GM18505 (cell line): ENCODE measurements at regions not wholly inside any gene's neighbourhood (a gene's known extent, or its start where the extent isn't known, plus 50 kb on each side); places are given as distances from the start of the nearest gene placed in this dataset.
"Not testable (repeated sequence)": the region's sequence is repeated elsewhere in the genome, so short reads cannot be mapped to it uniquely, and the experiment has no call there.

Experiments
- ATAC-seq: cut with Tn5 transposase; IDR thresholded peaks from one replicate; pipeline ENCODE4 v1.9.1; 2021; ENCODE audit not compliant: unreplicated experiment
- POLR2A ChIP-seq: IDR thresholded peaks from 4 replicates; pipeline ENCODE4 v1.6.1; 2011; ENCODE audit warnings: borderline replicate concordance; ENCODE audit not compliant: insufficient read depth, insufficient read length; ENCODE audit errors: extremely low read depth

DNA sequence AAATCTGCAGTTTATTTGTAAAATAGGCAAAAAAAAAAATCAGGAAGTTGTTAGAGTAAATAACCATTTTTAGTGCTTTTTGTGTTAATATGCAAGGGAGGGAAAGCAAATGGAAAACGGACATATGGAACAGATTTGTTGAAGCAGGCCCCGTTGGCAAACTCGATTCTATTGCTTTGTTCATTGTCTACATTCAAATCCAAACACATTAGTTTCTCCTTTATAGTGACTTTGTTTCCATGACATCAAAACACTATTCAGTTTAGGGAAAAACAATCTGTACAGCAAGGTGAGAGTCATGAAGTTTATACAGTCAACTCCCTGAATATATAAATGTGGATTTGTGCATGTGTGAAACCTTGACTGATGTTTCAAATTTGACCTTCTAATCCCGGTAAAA is 142.2 kb downstream of the FAM47A start:
- TF ChIP-seq POLR2A, result no peak
- ATAC-seq, result no peak

GRCh38 chrX:33987458-33987857 is 144.7 kb downstream of the FAM47A start:
- ATAC-seq, result no peak
- TF ChIP-seq POLR2A, result no peak

- no peak for TF ChIP-seq POLR2A
- no peak for ATAC-seq
These were observed 157.4 kb downstream of the FAM47A start for GRCh38 chrX:33974676-33975075.

DNA sequence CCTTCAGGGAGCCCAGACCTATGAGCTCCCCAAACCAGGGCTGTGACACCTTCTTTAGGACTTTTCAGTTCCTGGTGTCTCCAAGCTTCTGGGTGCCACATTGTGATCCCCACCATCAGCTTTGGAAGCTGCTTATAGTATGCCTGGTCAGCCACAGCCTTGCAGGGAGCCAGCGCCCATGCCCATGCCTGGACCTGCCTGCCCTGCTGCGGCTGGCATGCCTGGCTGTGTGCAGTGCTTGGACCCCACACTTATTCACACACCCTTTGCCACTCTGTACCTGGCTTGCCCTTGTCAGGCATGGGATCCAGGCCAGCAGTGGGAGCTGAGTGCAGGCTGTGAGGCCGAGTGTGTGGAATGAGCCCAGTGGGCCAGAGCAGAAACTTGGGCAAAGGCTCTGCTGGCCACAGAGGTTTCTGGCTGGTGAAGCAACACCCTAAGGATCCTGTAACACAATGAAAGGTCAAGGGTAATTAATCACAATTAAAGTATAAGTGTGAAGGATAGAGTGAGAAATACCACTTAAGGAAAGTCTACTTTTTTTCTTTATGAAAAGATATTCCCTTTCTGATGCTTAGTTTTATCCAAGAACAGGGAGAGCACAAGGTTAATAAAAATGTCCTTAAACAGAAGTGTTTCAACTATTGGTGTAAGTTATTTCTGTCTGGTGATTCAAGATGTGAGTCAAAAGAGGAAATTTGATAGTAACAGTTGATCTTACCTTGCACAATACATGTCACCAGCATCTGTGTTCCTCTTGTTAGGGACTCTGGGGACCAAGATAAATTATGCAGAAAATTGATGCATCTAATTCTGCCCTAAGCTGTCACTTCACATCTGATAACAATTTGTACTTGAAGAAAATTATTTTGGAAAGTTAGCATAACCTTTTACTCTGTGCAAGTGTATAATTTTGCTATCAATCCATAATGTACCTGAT is 161.8 kb downstream of the FAM47A start:
- TF ChIP-seq POLR2A, result no peak
- no peak for ATAC-seq

DNA sequence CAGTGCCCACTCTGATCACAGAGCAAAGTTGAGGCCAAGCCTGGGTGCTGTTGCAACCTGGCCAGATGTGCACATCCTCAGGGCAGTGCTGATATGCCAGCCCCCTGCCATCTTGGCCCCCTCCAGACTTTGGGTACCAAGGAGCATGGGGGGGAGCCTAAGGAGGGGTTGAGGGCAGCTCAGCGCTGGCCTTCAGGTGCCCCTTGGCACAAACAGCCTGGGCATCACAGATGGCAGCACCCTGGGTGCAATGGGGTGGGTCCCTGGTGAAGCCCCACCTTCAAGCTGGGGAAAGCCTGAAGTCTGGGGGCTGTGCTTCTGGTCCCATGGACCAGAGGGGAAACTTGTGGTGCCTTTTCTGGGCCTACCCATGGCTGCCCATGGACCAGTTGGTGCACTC is 163.0 kb downstream of the FAM47A start:
- no peak for ATAC-seq
- TF ChIP-seq POLR2A, result no peak

DNA sequence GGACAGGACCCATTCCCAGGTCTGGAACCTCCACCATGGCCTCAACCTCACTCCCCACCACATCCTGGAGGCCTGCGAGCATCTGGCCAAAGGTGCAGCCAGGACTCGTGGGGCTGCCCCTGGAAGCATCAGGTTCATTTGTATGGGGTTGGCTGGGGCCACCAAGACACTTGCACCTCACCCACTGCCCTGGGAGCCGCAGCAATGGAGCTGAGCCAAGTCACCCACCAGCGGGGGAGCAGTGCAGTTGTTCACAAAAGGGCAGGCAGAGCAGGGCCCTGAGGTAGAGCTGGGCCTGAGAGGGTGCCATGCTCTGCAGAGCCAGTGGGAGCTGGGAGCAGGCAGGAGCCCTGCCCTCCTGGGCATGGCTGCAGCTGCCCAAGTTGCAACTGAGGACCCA is 163.5 kb downstream of the FAM47A start:
- TF ChIP-seq POLR2A, result no peak
- no peak for ATAC-seq

DNA sequence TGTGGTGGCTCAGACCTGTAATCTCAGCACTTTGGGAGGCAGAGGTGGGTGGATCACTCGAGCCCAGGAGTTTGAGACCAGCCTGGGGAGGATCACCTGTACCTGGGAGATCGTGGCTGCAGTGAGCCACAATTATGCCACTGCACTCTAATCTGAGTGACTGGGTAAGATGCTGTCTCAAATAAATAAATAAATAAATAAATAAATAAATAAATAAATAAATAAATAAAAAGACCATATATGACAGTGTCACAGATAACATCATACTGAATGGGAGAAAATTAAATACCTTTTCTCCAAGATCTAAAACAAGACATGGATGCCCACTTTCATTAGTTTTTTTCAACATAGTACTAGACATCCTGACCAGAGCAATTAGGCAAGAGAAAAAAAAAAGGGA is 182.8 kb downstream of the FAM47A start:
- TF ChIP-seq POLR2A, result no peak
- ATAC-seq, result no peak

DNA sequence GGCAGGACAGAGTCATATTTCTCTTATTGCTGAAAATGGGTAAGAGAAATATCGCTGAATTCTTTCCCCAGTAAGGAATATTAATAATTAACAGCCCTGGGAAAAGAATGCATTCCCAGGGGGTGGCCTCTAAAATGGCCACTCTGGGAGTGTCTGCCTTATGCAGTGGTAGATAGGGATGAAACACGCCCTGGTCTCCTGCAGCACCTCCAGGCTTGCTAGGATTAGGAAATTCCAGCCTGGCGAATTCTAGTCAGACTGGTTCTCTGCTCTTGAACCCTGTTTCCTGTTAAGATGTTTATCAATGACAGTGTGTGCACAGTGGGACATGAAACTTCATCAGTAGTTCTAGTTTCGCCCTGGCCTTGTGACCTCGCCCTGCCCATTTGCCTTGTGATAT is 205.9 kb downstream of the FAM47A start:
- not testable (repeated sequence) for ATAC-seq

DNA sequence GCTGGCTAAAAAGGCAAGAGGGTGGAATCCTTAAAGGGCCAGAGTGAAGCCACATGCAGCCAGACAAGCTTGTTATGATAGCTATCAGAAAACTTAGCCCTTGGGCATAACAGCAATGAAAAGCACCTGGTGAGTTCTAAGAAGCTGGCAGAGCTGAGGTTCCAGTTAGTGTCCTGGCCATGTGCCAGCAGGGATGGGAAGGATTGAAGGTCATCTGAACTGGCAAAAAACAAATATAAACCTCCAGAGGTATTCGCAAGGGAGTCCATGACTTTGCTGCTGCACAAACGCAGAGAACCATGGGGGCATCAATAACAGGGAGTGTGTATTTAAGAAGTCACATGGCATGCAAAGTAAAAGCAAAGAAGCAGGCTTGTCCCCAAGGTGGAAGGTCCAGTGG is 208.9 kb downstream of the FAM47A start:
- no peak for TF ChIP-seq POLR2A
- no peak for ATAC-seq

GRCh38 chrX:33909836-33910235 is 222.3 kb downstream of the FAM47A start:
- TF ChIP-seq POLR2A, result no peak
- ATAC-seq, result no peak

DNA sequence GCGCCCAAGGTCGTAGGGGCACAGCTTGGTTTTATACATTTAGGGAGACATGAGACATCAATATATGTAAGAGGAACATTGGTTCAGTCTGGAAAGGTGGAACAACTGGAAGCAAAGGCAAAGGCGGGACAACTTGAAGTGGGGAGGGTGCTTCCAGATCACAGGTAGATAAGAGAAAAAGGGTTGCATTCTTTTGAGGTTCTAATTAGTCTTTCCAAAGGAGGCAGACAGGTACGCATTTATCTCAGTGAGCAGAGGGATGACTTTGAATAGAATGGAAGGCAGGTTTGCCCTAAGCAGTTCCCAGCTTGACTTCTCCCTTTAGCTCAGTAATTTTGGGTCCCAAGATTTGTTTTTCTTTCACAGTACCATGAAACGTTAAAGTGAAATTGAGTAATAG is 223.2 kb downstream of the FAM47A start:
- no peak for ATAC-seq
- TF ChIP-seq POLR2A, result no peak

DNA sequence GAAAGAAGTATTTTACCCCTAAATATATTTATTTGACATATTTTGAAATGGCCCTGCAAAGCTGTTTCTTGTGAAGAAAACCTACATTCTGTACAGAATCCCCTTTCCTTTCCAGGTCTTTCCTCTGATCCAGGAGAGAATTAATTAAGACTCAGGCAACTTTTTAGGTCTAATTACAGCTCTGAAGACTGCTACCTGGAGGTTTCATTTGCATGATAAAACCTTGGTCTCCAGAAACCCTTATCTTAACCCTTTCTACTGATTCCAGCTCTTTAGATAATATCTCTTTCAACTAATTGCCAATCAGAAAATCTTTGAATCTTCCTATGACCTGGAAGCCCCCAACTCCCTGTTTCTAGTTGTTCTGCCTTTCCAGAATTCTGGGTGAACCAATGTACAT is 224.0 kb downstream of the FAM47A start:
- no peak for ATAC-seq
- TF ChIP-seq POLR2A, result no peak

- no peak for ATAC-seq
- no peak for TF ChIP-seq POLR2A
These were observed 225.1 kb downstream of the FAM47A start for GRCh38 chrX:33906971-33907370.

- TF ChIP-seq POLR2A, result no peak
- no peak for ATAC-seq
These were observed 239.4 kb downstream of the FAM47A start for GRCh38 chrX:33892670-33893069.
